Colonic mucosa (tissue), 4 donors: ENCODE measurements at regions not wholly inside any gene's neighbourhood (a gene's known extent, or its start where the extent isn't known, plus 50 kb on each side); places are given as distances from the start of the nearest gene placed in this dataset.
"Not testable (repeated sequence)": the region's sequence is repeated elsewhere in the genome, so short reads cannot be mapped to it uniquely, and the experiment has no call there.

Experiments
- DNase-seq: peaks from one replicate; pipeline ENCODE4 v3.0.0-alpha.2; 2020
- H3K27ac ChIP-seq: fragments of 200-600 bp; one replicate; pipeline ENCODE4 v1.8.0; 2021
- H3K27me3 ChIP-seq: fragments of 200-600 bp; one replicate; pipeline ENCODE4 v1.8.0; 2021
- H3K36me3 ChIP-seq: fragments of 200-600 bp; one replicate; pipeline ENCODE4 v1.8.0; 2021
- H3K4me1 ChIP-seq: fragments of 200-600 bp; one replicate; pipeline ENCODE4 v1.8.0; 2021; ENCODE audit warnings: mild to moderate bottlenecking
- H3K4me3 ChIP-seq: fragments of 200-600 bp; one replicate; pipeline ENCODE4 v1.8.0; 2021
- H3K9ac ChIP-seq, 2 donors: one replicate each; pipeline ENCODE4 v1.7.0; 2013; ENCODE audit warnings: control low read depth in 2 of 2, low read depth in 2 of 2, low read length in 2 of 2
- H3K9me3 ChIP-seq: fragments of 200-600 bp; one replicate; pipeline ENCODE4 v1.8.0; 2021
- intact Hi-C: fragments of 100-400 bp; cut with DNase I; formaldehyde crosslinking; loops from one replicate; pipeline ENCODE4 v1.14.1; 2022
- TF ChIP-seq, protein P1 (sequence below): fragments of 200-600 bp; IDR thresholded peaks from one replicate; pipeline ENCODE4 v1.8.0; 2022; ENCODE audit warnings: antibody characterized with exemption, mild to moderate bottlenecking
- donor health status: healthy.
- donor health status: DM: no; HTN: no; CAD: no.
- donor health status: DM: no; HTN: no; CAD: no.

GRCh38 chr3:13740795-13741194 lies 139.1 kb downstream of the WNT7A start:
- TF ChIP-seq, protein P1, sequence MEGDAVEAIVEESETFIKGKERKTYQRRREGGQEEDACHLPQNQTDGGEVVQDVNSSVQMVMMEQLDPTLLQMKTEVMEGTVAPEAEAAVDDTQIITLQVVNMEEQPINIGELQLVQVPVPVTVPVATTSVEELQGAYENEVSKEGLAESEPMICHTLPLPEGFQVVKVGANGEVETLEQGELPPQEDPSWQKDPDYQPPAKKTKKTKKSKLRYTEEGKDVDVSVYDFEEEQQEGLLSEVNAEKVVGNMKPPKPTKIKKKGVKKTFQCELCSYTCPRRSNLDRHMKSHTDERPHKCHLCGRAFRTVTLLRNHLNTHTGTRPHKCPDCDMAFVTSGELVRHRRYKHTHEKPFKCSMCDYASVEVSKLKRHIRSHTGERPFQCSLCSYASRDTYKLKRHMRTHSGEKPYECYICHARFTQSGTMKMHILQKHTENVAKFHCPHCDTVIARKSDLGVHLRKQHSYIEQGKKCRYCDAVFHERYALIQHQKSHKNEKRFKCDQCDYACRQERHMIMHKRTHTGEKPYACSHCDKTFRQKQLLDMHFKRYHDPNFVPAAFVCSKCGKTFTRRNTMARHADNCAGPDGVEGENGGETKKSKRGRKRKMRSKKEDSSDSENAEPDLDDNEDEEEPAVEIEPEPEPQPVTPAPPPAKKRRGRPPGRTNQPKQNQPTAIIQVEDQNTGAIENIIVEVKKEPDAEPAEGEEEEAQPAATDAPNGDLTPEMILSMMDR = no peak
- no peaks in the 10 kb centered on the region for H3K4me1 ChIP-seq
- no peaks in the 10 kb centered on the region for H3K27me3 ChIP-seq
- H3K9ac ChIP-seq = no peak overlapping the region
- H3K36me3 ChIP-seq = no peaks in the 10 kb centered on the region
- intact Hi-C loops = no loop called here
- DNase-seq = no peak
- H3K27ac ChIP-seq = no peak overlapping the region
- H3K9me3 ChIP-seq = no peaks in the 10 kb centered on the region
- no peak overlapping the region for H3K4me3 ChIP-seq

DNA sequence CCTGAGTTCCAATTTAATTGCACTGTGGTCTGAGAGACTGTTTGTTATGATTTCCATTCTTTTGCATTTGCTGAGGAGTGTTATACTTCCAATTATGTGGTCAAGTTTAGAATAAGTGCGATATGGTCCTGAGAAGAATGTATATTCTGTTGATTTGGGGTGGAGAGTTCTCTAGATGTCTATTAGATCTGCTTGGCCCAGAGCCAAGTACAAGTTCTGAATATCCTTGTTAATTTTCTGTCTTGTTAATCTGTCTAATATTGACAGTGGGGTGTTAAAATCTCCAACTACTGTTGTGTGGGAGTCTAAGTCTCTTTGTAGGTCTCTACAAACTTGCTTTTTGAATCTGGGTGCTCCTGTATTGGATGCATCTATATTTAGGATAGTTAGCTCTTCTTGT lies 146.1 kb downstream of the WNT7A start:
- H3K27ac ChIP-seq, H3K27me3 ChIP-seq, intact Hi-C loops: not testable (repeated sequence)

DNA sequence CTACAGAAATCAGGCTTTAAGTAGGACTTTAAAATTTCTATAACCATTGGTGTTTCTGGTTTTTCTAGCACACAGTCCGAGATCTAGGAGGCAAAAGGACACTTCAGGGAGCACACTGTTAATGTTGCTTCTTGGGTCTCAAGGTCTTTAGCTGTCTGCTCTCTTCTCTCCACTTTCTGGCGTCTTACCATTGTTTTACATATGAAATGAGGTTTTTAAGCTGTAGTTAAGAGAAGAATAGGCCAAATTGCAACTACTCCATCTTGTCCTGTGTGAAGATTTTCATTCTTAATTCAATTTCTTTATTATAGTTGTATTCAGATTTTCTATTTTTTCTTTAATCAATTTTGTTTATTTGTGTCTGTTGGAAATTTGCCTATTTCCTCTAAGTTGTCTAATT lies 151.4 kb downstream of the WNT7A start:
- DNase-seq = no peak
- intact Hi-C loops = no loop called here
- TF ChIP-seq, protein P1 = no peak

More for the DNA sequence above, 146.1 kb downstream of the WNT7A start:
- H3K36me3 ChIP-seq, DNase-seq, H3K4me1 ChIP-seq, H3K9me3 ChIP-seq, H3K4me3 ChIP-seq, H3K9ac ChIP-seq: not testable (repeated sequence)

DNA sequence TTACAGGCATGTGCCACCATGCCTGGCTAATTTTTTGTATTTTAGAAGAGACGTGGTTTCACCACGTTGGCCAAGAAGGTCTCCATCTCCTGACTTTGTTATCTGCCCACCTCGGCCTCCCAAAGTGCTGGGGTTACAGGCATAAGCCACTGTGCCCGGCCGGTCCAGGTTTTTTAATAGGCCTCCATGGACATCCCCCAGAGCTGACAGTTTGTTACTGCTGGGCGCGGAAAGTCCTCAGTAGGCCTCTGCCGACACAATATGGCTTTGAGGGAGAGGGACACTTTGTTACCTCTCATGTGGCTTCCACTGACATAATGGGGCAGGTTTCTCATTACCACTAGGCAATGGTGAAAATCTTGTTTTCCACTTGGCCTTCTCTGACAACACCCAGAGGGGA lies 152.0 kb downstream of the WNT7A start:
- DNase-seq = peak; percentile 10
- H3K36me3 ChIP-seq = no peaks in the 10 kb centered on the region
- no peaks in the 10 kb centered on the region for H3K27me3 ChIP-seq
- no peaks in the 10 kb centered on the region for H3K4me1 ChIP-seq
- intact Hi-C loops = no loop called here
- no peak overlapping the region for H3K9ac ChIP-seq
- TF ChIP-seq, protein P1 = no peak
- no peak overlapping the region for H3K27ac ChIP-seq
- H3K4me3 ChIP-seq = no peak overlapping the region
- no peaks in the 10 kb centered on the region for H3K9me3 ChIP-seq

More for the DNA sequence above, 151.4 kb downstream of the WNT7A start:
- Histone ChIP-seq H3K4me1 (no peaks in the 10 kb centered on the region), H3K36me3 (no peaks in the 10 kb centered on the region), H3K27me3 (no peaks in the 10 kb centered on the region), H3K4me3 (no peak overlapping the region), H3K9ac (no peak overlapping the region), H3K9me3 (no peaks in the 10 kb centered on the region), H3K27ac (no peak overlapping the region)

DNA sequence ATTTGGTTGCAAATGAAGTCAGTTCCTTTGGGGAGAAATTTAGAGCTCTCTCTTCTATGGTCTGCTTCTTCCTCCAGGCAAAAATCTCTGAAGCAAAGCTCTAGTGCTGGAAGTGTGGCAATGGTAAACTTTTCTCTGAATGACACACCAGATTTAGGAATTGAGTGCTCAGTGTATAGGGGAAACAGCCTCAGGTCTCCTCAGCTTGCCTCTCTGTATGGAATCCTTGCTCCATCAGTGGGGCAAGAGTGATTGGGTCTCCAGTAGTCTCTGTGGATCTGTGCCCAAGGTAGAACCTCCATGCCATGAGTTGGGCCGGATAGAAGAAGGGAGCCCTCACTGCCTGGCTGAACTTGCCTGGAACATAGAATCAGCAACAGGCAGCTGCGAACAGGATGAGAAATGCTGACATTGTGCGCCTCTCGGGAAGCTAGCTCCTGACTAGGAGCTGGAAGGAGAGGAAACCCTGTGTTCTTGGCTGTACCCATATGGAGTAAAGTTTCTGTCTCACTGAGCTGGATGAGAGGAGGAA lies 156.1 kb downstream of the WNT7A start:
- Histone ChIP-seq H3K4me1 (no peaks in the 10 kb centered on the region), H3K9ac (no peak overlapping the region), H3K36me3 (no peaks in the 10 kb centered on the region), H3K4me3 (no peak overlapping the region), H3K9me3 (no peaks in the 10 kb centered on the region), H3K27ac (no peak overlapping the region), H3K27me3 (no peaks in the 10 kb centered on the region)
- no peak for DNase-seq
- TF ChIP-seq, protein P1 = no peak
- intact Hi-C loops = no loop called here

DNA sequence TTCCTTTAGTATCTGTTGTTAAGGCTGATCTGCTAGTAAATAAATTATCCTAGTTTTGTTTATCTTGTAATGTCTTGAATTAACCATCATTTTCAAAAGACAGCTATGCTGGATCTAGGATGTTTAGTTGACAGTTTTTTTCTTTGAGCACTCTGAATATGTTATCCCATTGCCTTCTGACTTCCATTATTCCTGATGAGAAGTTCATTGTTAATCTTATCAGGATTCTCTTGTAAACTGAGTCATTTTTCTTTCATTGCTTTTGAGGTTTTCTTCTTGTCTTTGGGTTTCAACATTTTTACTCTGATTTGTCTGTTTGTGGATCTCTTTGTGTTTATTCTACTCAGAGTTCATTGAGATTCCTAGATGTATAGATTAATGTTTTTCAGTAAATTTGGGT lies 157.7 kb downstream of the WNT7A start:
- TF ChIP-seq, protein P1 = no peak
- no peaks in the 10 kb centered on the region for H3K9me3 ChIP-seq
- intact Hi-C loops = no loop called here

More for the DNA sequence above, 157.7 kb downstream of the WNT7A start:
- Histone ChIP-seq H3K4me1 (no peaks in the 10 kb centered on the region), H3K4me3 (no peak overlapping the region), H3K27me3 (no peaks in the 10 kb centered on the region), H3K36me3 (no peaks in the 10 kb centered on the region), H3K9ac (no peak overlapping the region), H3K27ac (no peak overlapping the region)
- no peak for DNase-seq
